GM19035 (cell line): ENCODE measurements at regions not wholly inside any gene's neighbourhood (a gene's known extent, or its start where the extent isn't known, plus 50 kb on each side); places are given as distances from the start of the nearest gene placed in this dataset.

Source experiments
- ATAC-seq: cut with Tn5 transposase; IDR thresholded peaks from one replicate; pipeline ENCODE4 v1.9.1; 2021; ENCODE audit not compliant: unreplicated experiment

DNA sequence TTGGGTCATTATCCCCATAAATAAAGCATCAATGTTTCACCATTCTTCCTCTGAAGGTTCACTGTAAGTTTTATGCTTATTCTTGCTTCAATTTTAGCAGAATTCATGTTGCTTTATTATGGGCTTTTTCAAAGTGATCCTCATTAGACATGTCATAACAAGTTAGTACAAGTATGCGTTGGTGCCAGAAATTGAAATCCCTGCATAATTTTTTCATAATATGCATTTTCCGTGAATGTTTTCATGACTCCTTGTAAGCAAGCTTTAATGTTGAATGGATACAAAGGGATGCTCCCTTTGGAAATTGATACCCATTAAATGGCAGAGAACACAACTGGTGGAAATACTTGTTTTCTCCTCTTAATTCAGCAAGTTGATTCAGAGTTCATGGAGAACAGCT is 179.7 kb downstream of the ST6GAL2 start:
- ATAC-seq, result no peak

DNA sequence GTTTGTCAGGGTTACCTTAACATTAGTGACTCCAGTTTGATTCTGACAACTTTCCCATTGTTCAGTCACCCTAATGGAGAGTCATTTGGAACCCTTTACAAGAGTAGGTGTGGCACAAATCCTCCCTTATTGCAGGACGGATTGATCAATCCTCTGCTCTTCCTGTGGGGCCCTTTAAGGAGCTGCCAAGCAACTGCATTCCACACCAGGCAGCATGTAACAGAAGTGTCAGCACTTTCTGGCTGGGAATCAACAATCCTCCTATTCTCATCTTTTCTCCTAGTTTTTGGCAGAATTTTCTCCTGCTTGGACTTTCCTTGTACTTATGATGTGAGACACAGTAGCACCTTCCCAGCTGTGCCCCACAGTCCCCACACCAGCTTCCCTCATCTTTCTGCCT is 177.8 kb downstream of the ST6GAL2 start:
- ATAC-seq, result no peak

DNA sequence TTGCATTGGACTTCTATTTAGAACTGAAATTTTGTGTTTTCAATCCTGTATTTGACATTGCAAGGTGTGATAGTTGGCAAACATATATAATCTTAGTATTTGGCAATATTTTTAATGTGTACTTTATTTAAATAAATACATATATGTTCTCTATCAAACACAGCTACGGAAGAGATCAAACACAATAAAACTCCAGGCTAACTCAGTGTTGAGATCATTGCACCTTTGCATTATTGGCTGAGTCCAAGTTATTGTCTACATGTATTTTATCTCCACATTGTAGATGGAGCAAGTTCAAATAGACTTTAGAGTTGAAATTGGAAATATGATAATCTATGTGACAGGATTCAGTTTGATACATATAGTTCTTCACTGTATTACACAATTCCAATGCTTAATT is 176.7 kb downstream of the ST6GAL2 start:
- ATAC-seq, result no peak

DNA sequence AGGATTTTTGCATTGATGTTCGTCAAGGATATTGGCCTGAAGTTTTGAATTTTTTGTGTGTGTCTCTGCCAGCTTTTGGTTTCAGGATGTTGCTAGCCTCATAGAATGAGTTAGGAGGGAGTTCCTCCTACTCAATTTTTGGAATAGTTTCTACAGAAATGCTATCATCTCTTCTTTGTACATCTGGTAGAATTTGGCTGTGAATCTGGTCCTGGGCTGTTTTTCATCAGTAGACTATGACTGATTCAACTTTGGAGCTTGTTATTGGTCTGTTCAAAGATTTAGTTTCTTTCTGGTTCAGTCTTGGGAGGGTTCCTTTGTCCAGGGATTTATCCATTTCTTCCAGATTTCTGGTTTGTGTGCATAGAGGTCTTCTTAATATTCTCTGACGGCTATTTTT is 166.7 kb downstream of the ST6GAL2 start:
- ATAC-seq, result no peak

DNA sequence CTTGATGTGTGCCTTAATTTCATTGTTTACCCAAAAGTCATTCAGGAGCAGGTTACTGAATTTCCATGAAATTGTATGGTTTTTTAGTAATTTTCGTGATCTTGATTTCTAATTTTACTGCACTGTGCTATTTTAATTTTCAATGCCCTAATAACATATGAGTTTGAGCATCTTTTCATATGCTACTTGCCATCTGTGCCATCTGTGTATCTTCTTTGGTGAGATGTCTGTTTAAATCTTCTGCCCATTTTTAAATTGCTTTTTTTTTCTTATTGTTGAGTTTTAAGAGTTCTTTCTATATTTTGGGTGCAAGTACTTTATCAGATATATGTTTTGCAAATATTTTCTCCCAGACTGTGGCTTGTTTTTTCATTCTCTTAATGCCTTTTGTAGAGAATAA is 165.9 kb downstream of the ST6GAL2 start:
- ATAC-seq, result no peak

DNA sequence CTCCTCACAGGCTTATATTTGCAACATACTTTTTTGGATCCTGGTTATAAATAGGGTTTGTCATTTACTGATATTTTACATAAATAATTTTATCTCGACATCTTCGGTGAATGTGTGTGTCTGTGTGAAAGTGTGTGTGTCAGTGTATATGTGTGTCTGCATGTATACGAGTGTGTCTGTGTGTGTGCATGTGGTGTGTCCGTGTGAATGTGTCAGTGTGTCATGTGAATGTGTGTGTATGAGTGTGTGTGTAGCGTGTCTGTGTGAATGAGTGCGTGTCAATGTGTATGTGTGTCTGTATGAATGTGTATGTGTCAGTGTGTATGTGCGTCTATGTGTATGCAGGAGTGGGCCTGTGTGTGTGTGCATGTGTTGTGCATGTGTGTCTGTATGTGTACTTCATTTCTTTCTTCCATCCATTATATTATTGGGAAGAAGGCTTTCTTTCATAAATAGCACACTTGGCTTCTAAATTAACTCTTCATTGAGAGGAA is 161.6 kb downstream of the ST6GAL2 start:
- no peak for ATAC-seq

DNA sequence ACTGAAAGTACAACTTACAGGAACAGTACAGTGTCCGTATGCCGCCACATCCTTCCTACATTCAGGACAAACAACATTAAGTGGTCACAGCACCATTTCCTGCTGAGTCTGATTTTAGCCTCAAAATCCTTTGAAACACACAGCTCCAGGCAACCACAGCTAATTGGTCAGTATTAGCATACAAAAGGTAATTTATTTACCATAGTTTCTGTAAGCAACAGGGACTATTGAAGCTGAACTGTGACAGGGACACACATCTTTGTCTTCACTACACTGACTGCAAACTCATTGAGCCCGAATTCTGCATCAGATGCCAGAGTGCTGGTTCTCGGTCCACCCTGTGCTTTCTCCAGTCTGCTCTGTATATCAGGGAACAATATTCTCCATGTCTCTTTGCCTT is 151.8 kb downstream of the ST6GAL2 start:
- no peak for ATAC-seq

DNA sequence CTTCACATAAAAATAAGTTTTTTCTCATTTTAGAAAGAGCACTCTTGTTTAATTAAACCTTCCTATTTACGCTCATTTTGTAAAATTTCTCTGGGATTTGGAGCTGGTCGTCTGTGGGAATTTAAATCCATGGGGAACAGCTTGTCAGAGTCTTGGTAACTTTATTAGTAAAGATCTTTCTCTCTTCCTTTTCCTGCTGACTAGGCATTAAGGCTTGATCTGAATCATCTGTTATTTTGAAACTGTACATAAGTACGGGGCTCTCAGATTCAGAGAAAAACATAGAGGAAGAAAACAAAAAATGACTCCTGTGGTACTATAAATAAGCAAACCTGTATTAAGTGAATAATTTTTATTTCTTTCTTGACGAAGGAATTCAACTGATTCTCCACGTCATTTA is 150.2 kb downstream of the ST6GAL2 start:
- no peak for ATAC-seq

DNA sequence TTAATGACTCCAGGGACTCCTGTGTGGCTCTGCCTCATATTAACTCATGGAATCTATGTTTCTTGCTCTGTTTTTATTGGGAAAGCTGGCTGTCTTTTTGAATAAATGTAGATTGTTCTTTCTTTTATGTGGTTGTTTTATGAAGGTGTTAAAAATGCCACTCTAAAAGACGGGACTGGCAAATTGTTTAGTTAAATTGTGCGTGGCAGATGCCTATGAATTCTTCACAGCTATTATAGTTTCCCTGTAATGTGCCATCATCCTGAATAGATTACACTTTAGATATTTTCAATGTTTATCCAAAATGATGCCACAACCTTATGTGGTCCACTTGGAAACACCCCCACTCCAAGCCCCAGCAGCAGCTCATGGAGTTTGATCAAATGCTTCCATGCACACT is 149.7 kb downstream of the ST6GAL2 start:
- no peak for ATAC-seq

DNA sequence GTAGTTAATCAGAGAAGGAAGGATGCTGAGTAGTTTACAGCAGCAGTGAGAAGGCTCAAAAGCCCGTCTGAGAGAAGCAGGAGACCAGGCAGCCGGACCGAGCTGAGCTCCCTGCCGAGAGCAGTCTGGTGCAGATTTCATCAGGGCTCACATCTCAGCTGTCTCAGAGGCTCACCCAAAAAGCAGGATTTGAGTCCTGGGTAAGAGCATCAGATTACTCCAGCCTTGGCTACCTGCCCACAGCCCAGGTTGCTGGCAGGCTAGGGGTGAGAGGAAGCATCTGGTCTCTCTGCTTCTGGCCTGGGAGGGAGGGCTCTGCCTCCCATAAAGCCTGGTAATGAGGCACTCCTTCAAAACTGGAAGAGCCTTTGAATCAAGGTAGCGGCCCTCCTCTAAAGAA is 140.5 kb downstream of the ST6GAL2 start:
- no peak for ATAC-seq

DNA sequence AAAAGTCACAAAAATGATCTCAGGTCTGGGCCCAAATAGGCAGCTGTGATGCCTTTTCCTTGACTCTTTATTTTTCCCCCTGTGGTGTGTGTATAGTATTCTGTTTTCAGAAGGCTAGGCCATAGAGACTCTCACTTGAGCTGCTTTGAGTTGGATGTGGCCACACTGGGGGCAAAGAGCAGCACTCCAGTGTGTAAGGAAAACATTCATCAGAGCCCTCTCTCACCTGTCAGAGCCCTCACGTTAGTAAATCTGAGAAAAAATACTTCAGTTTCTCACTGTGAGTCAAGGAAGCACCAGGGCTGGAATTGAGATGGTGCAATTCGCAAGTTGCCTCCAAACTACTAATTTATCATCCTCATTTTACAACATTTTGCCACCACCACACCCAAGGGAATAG is 136.1 kb downstream of the ST6GAL2 start:
- ATAC-seq, result no peak
